Ectodermal cell (in vitro differentiated cells): ENCODE measurements at regions not wholly inside any gene's neighbourhood (a gene's known extent, or its start where the extent isn't known, plus 50 kb on each side); places are given as distances from the start of the nearest gene placed in this dataset.

ENCODE experiments used
- H3K27ac ChIP-seq: 2 replicates; pipeline ENCODE4 v1.7.0; 2013; ENCODE audit warnings: mild to moderate bottlenecking, low read depth, low read length; ENCODE audit not compliant: insufficient read depth, poor library complexity, severe bottlenecking
- H3K27me3 ChIP-seq: 2 replicates; pipeline ENCODE4 v1.7.0; 2013; ENCODE audit warnings: mild to moderate bottlenecking, low read length; ENCODE audit not compliant: insufficient read depth, control insufficient read depth, poor library complexity, severe bottlenecking
- H3K36me3 ChIP-seq: one replicate; pipeline ENCODE4 v1.7.0; 2013; ENCODE audit warnings: low read length; ENCODE audit not compliant: control insufficient read depth, insufficient read depth
- H3K4me1 ChIP-seq: one replicate; pipeline ENCODE4 v1.7.0; 2013; ENCODE audit warnings: low read length; ENCODE audit not compliant: control insufficient read depth, insufficient read depth
- H3K4me3 ChIP-seq: 2 replicates; pipeline ENCODE4 v1.7.0; 2013; ENCODE audit warnings: low read depth, low read length, control low read depth; ENCODE audit not compliant: insufficient read depth
- H3K9me3 ChIP-seq: 2 replicates; pipeline ENCODE4 v1.7.0; 2013; ENCODE audit warnings: mild to moderate bottlenecking, low read length, moderate library complexity; ENCODE audit not compliant: control insufficient read depth
- WGBS, 2 experiments: methylation state at CpG; one replicate each; pipeline ENCODE4 v1.1.7; 2013; ENCODE audit warnings: missing lambda C conversion rate in 2 of 2; 5-methylcytosine and 5-hydroxymethylcytosine counted together

- 82 to 85% methylated on average over 4 of the region's 4 CpGs for WGBS, 2 experiments
- peaks cover 40% of the 10 kb centered on the region for H3K4me1 ChIP-seq
Measured at GRCh38 chr1:39148942-39149341, 55.6 kb upstream of the MACF1 start.

GRCh38 chr1:39149509-39149908 is 55.0 kb upstream of the MACF1 start:
- WGBS, 2 experiments = 76 to 80% methylated on average over 3 of the region's 4 CpGs
- Histone ChIP-seq H3K27me3 (no peaks in the 10 kb centered on the region), H3K4me3 (no peak overlapping the region), H3K4me1 (peaks cover 44% of the 10 kb centered on the region), H3K36me3 (no peaks in the 10 kb centered on the region), H3K9me3 (no peaks in the 10 kb centered on the region), H3K27ac (no peak overlapping the region)

More at GRCh38 chr1:39148942-39149341, 55.6 kb upstream of the MACF1 start:
- H3K9me3 ChIP-seq = no peaks in the 10 kb centered on the region
- no peaks in the 10 kb centered on the region for H3K36me3 ChIP-seq
- H3K27ac ChIP-seq = no peak overlapping the region
- no peaks in the 10 kb centered on the region for H3K27me3 ChIP-seq
- no peak overlapping the region for H3K4me3 ChIP-seq

DNA sequence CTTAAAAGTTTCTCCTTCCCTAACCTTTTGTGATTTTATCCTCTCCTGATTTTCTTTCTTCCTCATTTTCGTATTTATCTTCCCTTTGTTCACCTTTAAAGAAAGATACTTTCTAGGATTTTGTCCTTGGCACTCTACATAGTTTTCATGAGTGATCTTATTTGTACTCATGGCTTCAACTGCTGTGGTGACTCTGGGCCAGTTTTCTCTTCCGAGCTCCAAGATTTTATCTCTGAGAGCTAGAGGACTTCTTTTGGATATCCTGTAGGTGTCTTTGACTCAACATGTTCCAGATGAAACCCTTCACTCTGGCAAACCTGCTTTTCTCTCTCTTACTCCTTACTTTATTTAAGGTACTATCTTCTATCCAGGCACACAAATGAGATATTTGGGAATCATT is 53.7 kb upstream of the MACF1 start:
- WGBS, 2 experiments = 94 to 97% methylated on average over 2 of the region's 2 CpGs
- Histone ChIP-seq H3K27ac (no peak overlapping the region), H3K9me3 (no peaks in the 10 kb centered on the region), H3K4me1 (peaks cover 38% of the 10 kb centered on the region), H3K27me3 (no peaks in the 10 kb centered on the region), H3K36me3 (no peaks in the 10 kb centered on the region), H3K4me3 (no peak overlapping the region)

DNA sequence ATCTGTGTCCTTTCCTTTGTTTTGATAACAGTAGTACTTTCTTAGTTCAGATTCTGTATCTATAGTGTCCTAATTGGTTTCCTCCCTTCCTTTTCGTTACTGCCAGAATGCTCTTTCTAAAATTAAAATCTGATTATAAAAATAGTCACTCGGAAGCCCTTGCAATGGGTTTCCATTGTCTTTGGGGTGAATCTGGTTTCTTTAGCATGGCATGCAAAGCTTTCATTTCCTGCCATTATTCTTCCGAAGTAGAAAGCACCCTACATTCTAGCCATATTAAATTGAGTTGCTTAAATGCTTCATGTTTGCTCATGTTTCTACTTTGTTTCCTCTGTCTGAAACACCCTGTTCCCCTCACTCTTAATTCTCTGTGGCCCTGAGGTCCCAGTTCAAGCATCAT is 53.2 kb upstream of the MACF1 start:
- Histone ChIP-seq H3K36me3 (no peaks in the 10 kb centered on the region), H3K4me1 (peaks cover 38% of the 10 kb centered on the region), H3K9me3 (no peaks in the 10 kb centered on the region), H3K27ac (no peak overlapping the region), H3K27me3 (no peaks in the 10 kb centered on the region), H3K4me3 (no peak overlapping the region)
- WGBS, 2 experiments = 74 to 78% methylated on average over 3 of the region's 3 CpGs

GRCh38 chr1:39152923-39153322 is 51.6 kb upstream of the MACF1 start:
- Histone ChIP-seq H3K27ac (no peak overlapping the region), H3K27me3 (no peaks in the 10 kb centered on the region), H3K4me1 (peaks cover 41% of the 10 kb centered on the region), H3K9me3 (no peaks in the 10 kb centered on the region), H3K36me3 (no peaks in the 10 kb centered on the region), H3K4me3 (no peak overlapping the region)
- 86 to 90% methylated on average over 1 of the region's 1 CpG for WGBS, 2 experiments

GRCh38 chr1:39153684-39154083 is 50.8 kb upstream of the MACF1 start:
- H3K27ac ChIP-seq = no peak overlapping the region
- 63 to 70% methylated on average over 2 of the region's 2 CpGs for WGBS, 2 experiments
- H3K36me3 ChIP-seq = no peaks in the 10 kb centered on the region
- peaks cover 42% of the 10 kb centered on the region for H3K4me1 ChIP-seq
- H3K9me3 ChIP-seq = no peaks in the 10 kb centered on the region
- no peak overlapping the region for H3K4me3 ChIP-seq
- no peaks in the 10 kb centered on the region for H3K27me3 ChIP-seq

DNA sequence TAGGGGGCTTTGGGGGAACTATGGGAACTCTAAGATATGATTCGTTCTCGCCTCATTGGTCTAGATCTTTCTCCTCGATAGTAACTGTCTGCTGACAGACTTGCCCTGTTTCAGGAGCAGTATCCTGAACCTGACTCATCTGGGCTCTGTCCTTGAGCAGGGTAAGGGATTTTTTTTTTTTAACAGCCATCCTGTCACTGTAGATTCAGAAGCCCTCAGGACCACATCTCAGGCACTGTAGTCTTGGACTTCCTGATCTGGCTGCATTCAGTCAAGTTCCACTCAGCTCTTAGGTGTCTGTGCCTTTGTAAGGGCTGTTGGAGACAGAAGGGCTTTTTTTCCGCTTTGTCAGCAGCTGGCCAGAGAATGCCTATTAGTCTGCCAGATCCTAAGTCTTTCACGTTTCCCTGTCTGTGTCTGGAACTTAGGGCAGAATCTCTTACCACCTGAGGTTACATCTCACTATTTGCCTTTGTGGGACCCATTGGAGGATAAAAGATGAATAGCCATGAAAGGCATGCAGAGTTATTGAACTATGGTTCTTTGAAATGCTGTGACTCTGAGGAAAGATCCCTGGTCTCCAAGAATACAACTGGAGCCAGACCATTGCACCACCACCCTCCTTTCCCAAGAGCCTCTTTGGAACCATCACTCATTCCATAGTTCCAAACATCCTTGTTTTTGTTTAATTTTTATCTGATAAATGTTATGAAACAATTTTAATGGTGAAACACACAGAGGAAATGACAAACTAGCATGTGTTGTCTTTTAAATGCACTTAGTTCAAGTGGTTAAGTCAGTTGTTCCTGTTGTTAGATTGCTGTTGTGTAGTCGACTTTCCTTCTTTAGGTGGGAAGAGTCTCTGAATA is 49.7 kb upstream of the MACF1 start:
- Histone ChIP-seq H3K9me3 (no peaks in the 10 kb centered on the region), H3K36me3 (no peaks in the 10 kb centered on the region), H3K4me3 (no peak overlapping the region), H3K27me3 (no peaks in the 10 kb centered on the region), H3K27ac (no peak overlapping the region), H3K4me1 (peaks cover 47% of the 10 kb centered on the region)
- 78 to 83% methylated on average over 6 of the region's 6 CpGs for WGBS, 2 experiments
